Ovary (tissue), 3 donors: ENCODE measurements at regions not wholly inside any gene's neighbourhood (a gene's known extent, or its start where the extent isn't known, plus 50 kb on each side); places are given as distances from the start of the nearest gene placed in this dataset.

Experiments
- EP300 ChIP-seq: sonication (generic); formaldehyde crosslinking; IDR thresholded peaks from one replicate; pipeline ENCODE4 v1.6.1; 2017; ENCODE audit warnings: antibody characterized with exemption
- POLR2A ChIP-seq: fragments of 450-650 bp; IDR thresholded peaks from one replicate; pipeline ENCODE4 v1.6.1; 2017; ENCODE audit warnings: antibody characterized with exemption, mild to moderate bottlenecking, moderate library complexity
- TF ChIP-seq, protein P1 (sequence below), 3 donors: fragments of 450-650 bp in 2 of 3; fragments of 200-600 bp in 1 of 3; IDR thresholded peaks; one replicate each; pipeline versions ENCODE4 v1.5.1 to v1.8.0; 2016 to 2022; ENCODE audit warnings: antibody characterized with exemption in 3 of 3, mild to moderate bottlenecking in 1 of 3
- donor health status: DM: no; HTN: no; CAD: no.

DNA sequence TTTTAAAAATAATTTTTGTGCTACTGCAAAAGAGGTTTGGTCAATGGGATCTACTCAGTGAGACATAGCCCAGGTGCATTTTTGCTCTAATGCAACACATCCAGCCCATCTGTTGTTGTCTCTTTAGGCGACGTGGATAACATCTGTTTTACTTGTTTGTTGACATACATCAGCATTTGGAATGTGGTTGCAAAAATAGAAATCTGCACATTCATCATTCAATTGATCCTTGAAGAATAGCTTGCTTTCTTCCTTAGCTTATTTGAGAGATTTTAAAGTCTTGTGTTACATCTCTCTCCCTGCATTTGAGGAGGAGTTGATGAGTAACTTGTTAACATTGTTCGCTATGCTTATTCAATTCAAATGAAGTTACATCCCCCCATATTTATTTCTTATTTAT, 1202.3 kb downstream of the NSUN3 start:
- TF ChIP-seq POLR2A (no peak), EP300 (no peak)
- TF ChIP-seq, protein P1, sequence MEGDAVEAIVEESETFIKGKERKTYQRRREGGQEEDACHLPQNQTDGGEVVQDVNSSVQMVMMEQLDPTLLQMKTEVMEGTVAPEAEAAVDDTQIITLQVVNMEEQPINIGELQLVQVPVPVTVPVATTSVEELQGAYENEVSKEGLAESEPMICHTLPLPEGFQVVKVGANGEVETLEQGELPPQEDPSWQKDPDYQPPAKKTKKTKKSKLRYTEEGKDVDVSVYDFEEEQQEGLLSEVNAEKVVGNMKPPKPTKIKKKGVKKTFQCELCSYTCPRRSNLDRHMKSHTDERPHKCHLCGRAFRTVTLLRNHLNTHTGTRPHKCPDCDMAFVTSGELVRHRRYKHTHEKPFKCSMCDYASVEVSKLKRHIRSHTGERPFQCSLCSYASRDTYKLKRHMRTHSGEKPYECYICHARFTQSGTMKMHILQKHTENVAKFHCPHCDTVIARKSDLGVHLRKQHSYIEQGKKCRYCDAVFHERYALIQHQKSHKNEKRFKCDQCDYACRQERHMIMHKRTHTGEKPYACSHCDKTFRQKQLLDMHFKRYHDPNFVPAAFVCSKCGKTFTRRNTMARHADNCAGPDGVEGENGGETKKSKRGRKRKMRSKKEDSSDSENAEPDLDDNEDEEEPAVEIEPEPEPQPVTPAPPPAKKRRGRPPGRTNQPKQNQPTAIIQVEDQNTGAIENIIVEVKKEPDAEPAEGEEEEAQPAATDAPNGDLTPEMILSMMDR (IDR thresholded peaks at IDR 0.05) = no peak
